ENCODE measurements at regions not wholly inside any gene's neighbourhood (a gene's known extent, or its start where the extent isn't known, plus 50 kb on each side); places are given as distances from the start of the nearest gene placed in this dataset.

DNA sequence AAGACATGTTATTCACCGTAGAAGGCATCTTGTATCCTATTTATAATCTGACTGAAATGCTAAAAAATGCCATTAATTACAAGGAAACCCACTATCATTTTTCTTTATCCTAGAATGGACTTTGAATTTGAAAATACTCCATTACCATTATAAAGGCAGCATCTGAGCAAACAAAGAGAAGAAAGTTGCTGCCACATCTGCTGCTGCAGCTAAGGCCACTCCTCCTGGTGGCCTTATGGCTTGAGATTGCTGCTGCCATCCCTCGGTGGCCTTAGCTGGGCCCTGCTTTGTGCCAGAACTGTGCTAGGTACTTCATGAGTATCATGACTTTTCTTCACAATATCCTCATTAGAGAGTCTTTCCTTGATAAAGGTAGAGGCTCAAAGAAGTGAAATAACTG lies 1210.1 kb upstream of the TENM4 start:
- BruUV-seq (replicated peaks), result no TSS peak
- Histone ChIP-seq H3K4me3 (replicated peaks in 1 of 3; ENCODE audit: insufficient read depth in 1 of 3, low read depth in 1 of 3, low read length in 3 of 3) (no peak overlapping the region), H3K9me1 (replicated peaks; ENCODE audit: control insufficient read depth, extremely low read depth, insufficient read depth, low read length) (no peaks in the 10 kb centered on the region), H3K4me2 (ENCODE audit: insufficient read depth, low read length) (no peak overlapping the region), H3K27ac (ENCODE audit: insufficient read depth, low read depth, low read length) (no peak overlapping the region), H3K36me3 (ENCODE audit: control insufficient read depth in 2 of 2, extremely low read depth in 1 of 2, insufficient read depth in 2 of 2, low read length in 2 of 2) (no peaks in the 10 kb centered on the region), H4K20me1 (replicated peaks; ENCODE audit: control insufficient read depth, extremely low read depth, insufficient read depth, low read length) (no peaks in the 10 kb centered on the region), H3K27me3 (ENCODE audit: control insufficient read depth in 2 of 2, insufficient read depth in 2 of 2, low read length in 2 of 2) (no peaks in the 10 kb centered on the region), H2AFZ (ENCODE audit: low read depth, low read length) (no peak overlapping the region), H3K4me1 (ENCODE audit: control insufficient read depth, extremely low read depth, insufficient read depth, low read length) (no peaks in the 10 kb centered on the region), H3K9me3 (replicated peaks; ENCODE audit: control insufficient read depth, insufficient read depth, low read length) (no peaks in the 10 kb centered on the region), H3K79me2 (ENCODE audit: control insufficient read depth, insufficient read depth, low read length) (no peaks in the 10 kb centered on the region), H3K9ac (replicated peaks; ENCODE audit: extremely low read depth, insufficient read depth, low read length) (no peak overlapping the region)
- ChIA-PET POLR2A (no interaction called here), CTCF (no interaction called here)
- intact Hi-C loops (cut with micrococcal nuclease) (no loop called here), dilution Hi-C loops (cut with MboI; ENCODE audit: extremely low pct_ligation_motif_present, low sequenced_read_pairs) (no loop called here)
- TF ChIP-seq FOS (IDR thresholded peaks at IDR 0.05; ENCODE audit: borderline replicate concordance, insufficient read depth, low read length), result no peak
- TF ChIP-seq EZH2 (IDR thresholded peaks at IDR 0.05; ENCODE audit: borderline replicate concordance, low read depth, low read length, severe bottlenecking), result no peak
- TF ChIP-seq JUN (IDR thresholded peaks at IDR 0.05; ENCODE audit: borderline replicate concordance, insufficient read depth, insufficient read length, low read depth), result no peak
- FAIRE-seq (no peak), DNase-seq (ENCODE audit: low read depth, low spot score) (no peak)

DNA sequence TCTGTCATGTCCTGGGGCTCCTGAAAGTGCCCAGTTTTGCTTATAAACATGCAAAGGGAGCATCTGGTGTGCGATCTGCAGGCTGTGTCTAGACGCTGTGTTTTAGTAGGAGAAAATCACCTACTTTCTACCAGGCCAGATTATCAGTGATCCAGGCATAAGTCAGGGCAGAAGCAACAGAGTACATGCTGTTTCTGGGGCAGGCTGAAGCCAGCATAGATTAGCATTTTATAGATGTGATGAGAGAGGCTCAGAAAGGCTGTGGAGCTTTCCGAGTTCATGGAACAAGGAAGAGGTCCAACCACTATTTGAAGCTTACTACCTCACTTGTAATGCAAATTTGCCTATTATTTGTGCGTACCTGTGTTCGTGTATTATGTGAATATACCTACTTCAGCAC lies 1208.4 kb upstream of the TENM4 start:
- H3K4me3 ChIP-seq (replicated peaks in 1 of 3; ENCODE audit: insufficient read depth in 1 of 3, low read depth in 1 of 3, low read length in 3 of 3), result no peak overlapping the region
- H3K9me1 ChIP-seq (replicated peaks; ENCODE audit: control insufficient read depth, extremely low read depth, insufficient read depth, low read length), result no peaks in the 10 kb centered on the region
- H3K4me2 ChIP-seq (ENCODE audit: insufficient read depth, low read length), result no peak overlapping the region
- no peaks in the 10 kb centered on the region for H4K20me1 ChIP-seq (replicated peaks; ENCODE audit: control insufficient read depth, extremely low read depth, insufficient read depth, low read length)
- FAIRE-seq (no peak), DNase-seq (ENCODE audit: low read depth, low spot score) (no peak)
- no TSS peak for BruUV-seq (replicated peaks)
- intact Hi-C loops (cut with micrococcal nuclease), result no loop called here
- TF ChIP-seq, protein P1, sequence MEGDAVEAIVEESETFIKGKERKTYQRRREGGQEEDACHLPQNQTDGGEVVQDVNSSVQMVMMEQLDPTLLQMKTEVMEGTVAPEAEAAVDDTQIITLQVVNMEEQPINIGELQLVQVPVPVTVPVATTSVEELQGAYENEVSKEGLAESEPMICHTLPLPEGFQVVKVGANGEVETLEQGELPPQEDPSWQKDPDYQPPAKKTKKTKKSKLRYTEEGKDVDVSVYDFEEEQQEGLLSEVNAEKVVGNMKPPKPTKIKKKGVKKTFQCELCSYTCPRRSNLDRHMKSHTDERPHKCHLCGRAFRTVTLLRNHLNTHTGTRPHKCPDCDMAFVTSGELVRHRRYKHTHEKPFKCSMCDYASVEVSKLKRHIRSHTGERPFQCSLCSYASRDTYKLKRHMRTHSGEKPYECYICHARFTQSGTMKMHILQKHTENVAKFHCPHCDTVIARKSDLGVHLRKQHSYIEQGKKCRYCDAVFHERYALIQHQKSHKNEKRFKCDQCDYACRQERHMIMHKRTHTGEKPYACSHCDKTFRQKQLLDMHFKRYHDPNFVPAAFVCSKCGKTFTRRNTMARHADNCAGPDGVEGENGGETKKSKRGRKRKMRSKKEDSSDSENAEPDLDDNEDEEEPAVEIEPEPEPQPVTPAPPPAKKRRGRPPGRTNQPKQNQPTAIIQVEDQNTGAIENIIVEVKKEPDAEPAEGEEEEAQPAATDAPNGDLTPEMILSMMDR (IDR thresholded peaks at IDR 0.05; ENCODE audit: extremely low read depth in 1 of 2, insufficient read depth in 1 of 2, low read depth in 1 of 2, low read length in 2 of 2), result no peak
- no peak for TF ChIP-seq GATA2 (IDR thresholded peaks at IDR 0.05; ENCODE audit: insufficient read depth, insufficient read length, low read depth, low read length)
- TF ChIP-seq EZH2 (IDR thresholded peaks at IDR 0.05; ENCODE audit: borderline replicate concordance, low read depth, low read length, severe bottlenecking), result no peak
- TF ChIP-seq, protein P2, sequence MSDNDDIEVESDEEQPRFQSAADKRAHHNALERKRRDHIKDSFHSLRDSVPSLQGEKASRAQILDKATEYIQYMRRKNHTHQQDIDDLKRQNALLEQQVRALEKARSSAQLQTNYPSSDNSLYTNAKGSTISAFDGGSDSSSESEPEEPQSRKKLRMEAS (IDR thresholded peaks at IDR 0.05; ENCODE audit: insufficient read depth, insufficient read length), result no peak
- TF ChIP-seq MYC (IDR thresholded peaks at IDR 0.05; ENCODE audit: low read depth, low read length), result no peak
- TF ChIP-seq POLR2AphosphoS5 (IDR thresholded peaks at IDR 0.05; ENCODE audit: insufficient read depth, low read depth, low read length), result no peak
- no peaks in the 10 kb centered on the region for H3K9me3 ChIP-seq (replicated peaks; ENCODE audit: control insufficient read depth, insufficient read depth, low read length)
- H2AFZ ChIP-seq (ENCODE audit: low read depth, low read length), result no peak overlapping the region
- no peaks in the 10 kb centered on the region for H3K27me3 ChIP-seq (ENCODE audit: control insufficient read depth in 2 of 2, insufficient read depth in 2 of 2, low read length in 2 of 2)
- no peak overlapping the region for H3K27ac ChIP-seq (ENCODE audit: insufficient read depth, low read depth, low read length)
- no peak overlapping the region for H3K9ac ChIP-seq (replicated peaks; ENCODE audit: extremely low read depth, insufficient read depth, low read length)
- H3K4me1 ChIP-seq (ENCODE audit: control insufficient read depth, extremely low read depth, insufficient read depth, low read length), result no peaks in the 10 kb centered on the region
- CTCF ChIA-PET, result no interaction called here
- no peaks in the 10 kb centered on the region for H3K36me3 ChIP-seq (ENCODE audit: control insufficient read depth in 2 of 2, extremely low read depth in 1 of 2, insufficient read depth in 2 of 2, low read length in 2 of 2)
- dilution Hi-C loops (cut with MboI; ENCODE audit: extremely low pct_ligation_motif_present, low sequenced_read_pairs), result no loop called here
- POLR2A ChIA-PET, result no interaction called here
- no peaks in the 10 kb centered on the region for H3K79me2 ChIP-seq (ENCODE audit: control insufficient read depth, insufficient read depth, low read length)
